HL-60 (cell line): ENCODE measurements at regions not wholly inside any gene's neighbourhood (a gene's known extent, or its start where the extent isn't known, plus 50 kb on each side); places are given as distances from the start of the nearest gene placed in this dataset.

Experiments used
- DNase-seq, 2 experiments: peaks; one replicate each; pipeline ENCODE4 v3.0.0-alpha.2; 2010 to 2020; ENCODE audit warnings: low read depth in 1 of 2, low spot score in 1 of 2
- H3K27ac ChIP-seq: fragments of 250-450 bp; sonication (Bioruptor Pico); replicated peaks from 2 replicates; pipeline ENCODE4 v1.5.1; 2020; ENCODE audit warnings: mild to moderate bottlenecking, moderate library complexity
- H3K27me3 ChIP-seq: fragments of 250-450 bp; sonication (Bioruptor Pico); 2 replicates; pipeline ENCODE4 v1.5.1; 2021; ENCODE audit warnings: mild to moderate bottlenecking, moderate library complexity; ENCODE audit not compliant: insufficient read depth, poor library complexity, severe bottlenecking
- H3K4me3 ChIP-seq: replicated peaks from 2 replicates; pipeline ENCODE4 v1.5.1; 2011; ENCODE audit warnings: mild to moderate bottlenecking, control low read depth, low read length; ENCODE audit not compliant: insufficient read depth
- CTCF ChIP-seq: IDR thresholded peaks from one replicate; pipeline ENCODE4 v1.5.1; 2011; ENCODE audit warnings: low read length, control low read depth, inconsistent platforms; ENCODE audit not compliant: insufficient read depth
- GABPA ChIP-seq: IDR thresholded peaks from 2 replicates; pipeline ENCODE4 v1.6.1; 2012; ENCODE audit warnings: low read depth
- POLR2AphosphoS5 ChIP-seq: IDR thresholded peaks from 2 replicates; pipeline ENCODE4 v1.6.1; 2012; ENCODE audit warnings: low read depth
- REST ChIP-seq: IDR thresholded peaks from 2 replicates; pipeline ENCODE4 v1.6.1; 2012; ENCODE audit warnings: low read depth; ENCODE audit not compliant: insufficient replicate concordance
- SPI1 ChIP-seq: IDR thresholded peaks from 2 replicates; pipeline ENCODE4 v1.6.1; 2012; ENCODE audit warnings: low read depth, mild to moderate bottlenecking, borderline replicate concordance

- no peak overlapping the region for H3K27ac ChIP-seq
- H3K27me3 ChIP-seq, result no peaks in the 10 kb centered on the region
- no peak for DNase-seq
- H3K4me3 ChIP-seq, result no peak overlapping the region
- TF ChIP-seq SPI1 (no peak), GABPA (no peak), REST (no peak), CTCF (no peak)
These were observed 713.5 kb downstream of the FSCB start for GRCh38 chr14:43793579-43793978.

- Histone ChIP-seq H3K27ac (no peak overlapping the region), H3K27me3 (no peaks in the 10 kb centered on the region), H3K4me3 (no peak overlapping the region)
- no peak for TF ChIP-seq POLR2AphosphoS5
- TF ChIP-seq GABPA, result no peak
- no peak for TF ChIP-seq REST
- no peak for TF ChIP-seq SPI1
- DNase-seq, result no peak
These were observed 714.1 kb downstream of the FSCB start for GRCh38 chr14:43792980-43793379.

- Histone ChIP-seq H3K4me3 (no peak overlapping the region), H3K27ac (no peak overlapping the region), H3K27me3 (no peaks in the 10 kb centered on the region)
- TF ChIP-seq SPI1 (no peak), REST (no peak), POLR2AphosphoS5 (no peak), GABPA (no peak), CTCF (no peak)
- no peak for DNase-seq
These were observed 716.4 kb downstream of the FSCB start for GRCh38 chr14:43790681-43791080.

GRCh38 chr14:43789458-43789857 is 717.6 kb downstream of the FSCB start:
- Histone ChIP-seq H3K27me3 (no peaks in the 10 kb centered on the region), H3K27ac (no peak overlapping the region), H3K4me3 (no peak overlapping the region)
- no peak for TF ChIP-seq POLR2AphosphoS5
- TF ChIP-seq REST, result no peak
- TF ChIP-seq GABPA, result no peak
- TF ChIP-seq CTCF, result no peak
- no peak for TF ChIP-seq SPI1
- no peak for DNase-seq
